Activated CD8-positive, alpha-beta T cell treated with anti-CD3 and anti-CD28 coated beads for 36 hours (primary cell): ENCODE measurements at regions not wholly inside any gene's neighbourhood (a gene's known extent, or its start where the extent isn't known, plus 50 kb on each side); places are given as distances from the start of the nearest gene placed in this dataset.

Source experiments
- ATAC-seq: fragments of 200-7000 bp; cut with Tn5 transposase; one replicate; pipeline ENCODE4 v1.10.0; 2021; ENCODE audit warnings: mild to moderate bottlenecking, moderate library complexity
- CTCF ChIA-PET: fragments of 350-600 bp; sonication (Branson Sonifier 250); formaldehyde crosslinking; loops from one replicate; lab custom pipeline; 2021; ENCODE audit warnings: antibody characterized with exemption; lab: Charles Lee
- POLR2A ChIA-PET: fragments of 350-600 bp; sonication (Branson Sonifier 250); formaldehyde crosslinking; loops from one replicate; lab custom pipeline; 2021; ENCODE audit warnings: antibody characterized with exemption; lab: Charles Lee
- DNase-seq: peaks from one replicate; pipeline ENCODE4 v3.0.0-alpha.2; 2020
- H3K27ac Mint-ChIP-seq: one replicate; pipeline ENCODE4 v1.8.0; 2021; ENCODE audit warnings: mild to moderate bottlenecking, mixed read lengths
- H3K27me3 Mint-ChIP-seq: one replicate; pipeline ENCODE4 v1.8.0; 2021; ENCODE audit warnings: mixed read lengths
- H3K36me3 Mint-ChIP-seq: one replicate; pipeline ENCODE4 v1.8.0; 2021; ENCODE audit warnings: low read depth, mixed read lengths
- H3K4me1 Mint-ChIP-seq: one replicate; pipeline ENCODE4 v1.8.0; 2021; ENCODE audit warnings: low read depth, mixed read lengths
- H3K4me3 Mint-ChIP-seq: one replicate; pipeline ENCODE4 v1.8.0; 2021; ENCODE audit warnings: mild to moderate bottlenecking, moderate library complexity, mixed read lengths
- H3K9me3 Mint-ChIP-seq: one replicate; pipeline ENCODE4 v1.8.0; 2021; ENCODE audit warnings: mixed read lengths
- CTCF ChIP-seq: fragments of 200-600 bp; IDR thresholded peaks from one replicate; pipeline ENCODE4 v1.8.0; 2022; ENCODE audit warnings: antibody characterized with exemption, mild to moderate bottlenecking
- intact Hi-C: fragments of 100-400 bp; cut with micrococcal nuclease; formaldehyde crosslinking; loops from one replicate; pipeline ENCODE4 v1.10.0; 2022

- POLR2A ChIA-PET: no interaction called here
Measured at GRCh38 chr11:108994887-108995286, 330.0 kb downstream of the DDX10 start.

GRCh38 chr11:108997826-108998225, 333.0 kb downstream of the DDX10 start:
- H3K9me3 Mint-ChIP-seq: peaks cover 2% of the 10 kb centered on the region
- CTCF ChIA-PET: no interaction called here
- intact Hi-C loops: no loop called here
- peaks cover 2% of the 10 kb centered on the region for H3K27me3 Mint-ChIP-seq
- no peak for TF ChIP-seq CTCF
- DNase-seq (no peak), ATAC-seq (no peak)
- H3K27ac Mint-ChIP-seq: no peak overlapping the region
- H3K36me3 Mint-ChIP-seq: no peaks in the 10 kb centered on the region
- POLR2A ChIA-PET: no interaction called here
- H3K4me3 Mint-ChIP-seq: no peak overlapping the region
- no peaks in the 10 kb centered on the region for H3K4me1 Mint-ChIP-seq

More at GRCh38 chr11:108994887-108995286, 330.0 kb downstream of the DDX10 start:
- Mint-ChIP-seq H3K9me3 (peaks cover 2% of the 10 kb centered on the region), H3K36me3 (no peaks in the 10 kb centered on the region), H3K27ac (no peak overlapping the region), H3K4me3 (no peak overlapping the region), H3K27me3 (peaks cover 2% of the 10 kb centered on the region), H3K4me1 (no peaks in the 10 kb centered on the region)
- intact Hi-C loops: no loop called here
- no peak for DNase-seq
- CTCF ChIA-PET: no interaction called here
- no peak for ATAC-seq
- TF ChIP-seq CTCF: no peak

DNA sequence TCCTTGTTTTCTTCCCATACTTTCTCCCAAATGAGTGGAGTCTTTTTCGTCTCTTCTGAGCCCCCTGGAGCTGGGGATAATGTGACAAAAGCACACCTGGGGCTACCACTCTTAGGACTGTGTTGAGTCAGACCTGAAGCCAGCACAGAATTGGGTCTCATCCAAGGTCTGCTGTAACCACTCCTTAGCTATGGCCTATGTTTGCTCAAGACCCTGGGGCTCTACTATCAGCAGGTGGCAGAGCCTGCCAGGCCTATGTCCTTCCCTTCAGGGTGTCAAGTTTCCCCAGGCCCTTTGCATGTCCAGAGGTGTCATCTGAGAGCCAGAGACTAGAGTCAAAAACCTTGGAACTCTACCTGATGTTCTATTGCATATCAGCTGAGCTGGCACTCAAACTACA, 335.7 kb downstream of the DDX10 start:
- POLR2A ChIA-PET: no interaction called here
- peaks cover 4% of the 10 kb centered on the region for H3K27me3 Mint-ChIP-seq
- no peak overlapping the region for H3K4me3 Mint-ChIP-seq
- H3K27ac Mint-ChIP-seq: no peak overlapping the region
- intact Hi-C loops: no loop called here
- TF ChIP-seq CTCF: no peak
- DNase-seq: no peak
- ATAC-seq: no peak
- peaks cover 2% of the 10 kb centered on the region for H3K9me3 Mint-ChIP-seq
- no peaks in the 10 kb centered on the region for H3K36me3 Mint-ChIP-seq
- H3K4me1 Mint-ChIP-seq: no peaks in the 10 kb centered on the region
- CTCF ChIA-PET: no interaction called here

- no peak for DNase-seq
- peaks cover 2% of the 10 kb centered on the region for H3K9me3 Mint-ChIP-seq
- POLR2A ChIA-PET: no interaction called here
Measured at GRCh38 chr11:109001585-109001984, 336.7 kb downstream of the DDX10 start.

DNA sequence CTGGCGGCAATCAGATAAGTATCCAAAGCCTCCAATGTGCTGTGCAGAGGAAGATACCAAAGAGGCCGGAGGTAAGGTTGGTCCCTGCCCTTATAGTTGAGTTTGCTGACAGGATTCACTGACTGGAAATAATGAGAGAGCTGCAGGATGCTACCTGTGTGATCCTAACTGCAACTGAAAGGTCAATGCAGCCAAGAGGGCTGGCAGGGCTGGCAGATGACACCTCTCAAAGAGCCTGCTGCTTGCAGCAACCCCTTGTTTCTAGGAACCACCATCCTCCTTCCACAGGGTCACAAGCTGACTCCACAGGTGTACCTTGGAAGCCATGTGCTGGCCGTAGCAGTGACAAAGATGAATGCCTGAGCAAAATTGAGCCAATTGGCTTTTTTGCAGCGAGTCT, 348.1 kb downstream of the DDX10 start:
- intact Hi-C loops: no loop called here
- ChIA-PET CTCF (no interaction called here), POLR2A (no interaction called here)
- no peak for ATAC-seq
- Mint-ChIP-seq H3K36me3 (no peaks in the 10 kb centered on the region), H3K27ac (no peak overlapping the region), H3K4me3 (no peak overlapping the region), H3K27me3 (no peaks in the 10 kb centered on the region), H3K9me3 (no peaks in the 10 kb centered on the region), H3K4me1 (no peaks in the 10 kb centered on the region)
- no peak for TF ChIP-seq CTCF
- DNase-seq: no peak

More at GRCh38 chr11:109001585-109001984, 336.7 kb downstream of the DDX10 start:
- Mint-ChIP-seq H3K4me1 (no peaks in the 10 kb centered on the region), H3K36me3 (no peaks in the 10 kb centered on the region), H3K4me3 (no peak overlapping the region), H3K27me3 (peaks cover 4% of the 10 kb centered on the region), H3K27ac (no peak overlapping the region)
- ATAC-seq: no peak
- intact Hi-C loops: no loop called here
- no peak for TF ChIP-seq CTCF
- CTCF ChIA-PET: no interaction called here
